ENCODE measurements at regions not wholly inside any gene's neighbourhood (a gene's known extent, or its start where the extent isn't known, plus 50 kb on each side); places are given as distances from the start of the nearest gene placed in this dataset.
A peak's percentile ranks its signal among the peaks of the same experiment; 100 is the strongest.
"Not testable (repeated sequence)": the region's sequence is repeated elsewhere in the genome, so short reads cannot be mapped to it uniquely, and the experiment has no call there.

DNA sequence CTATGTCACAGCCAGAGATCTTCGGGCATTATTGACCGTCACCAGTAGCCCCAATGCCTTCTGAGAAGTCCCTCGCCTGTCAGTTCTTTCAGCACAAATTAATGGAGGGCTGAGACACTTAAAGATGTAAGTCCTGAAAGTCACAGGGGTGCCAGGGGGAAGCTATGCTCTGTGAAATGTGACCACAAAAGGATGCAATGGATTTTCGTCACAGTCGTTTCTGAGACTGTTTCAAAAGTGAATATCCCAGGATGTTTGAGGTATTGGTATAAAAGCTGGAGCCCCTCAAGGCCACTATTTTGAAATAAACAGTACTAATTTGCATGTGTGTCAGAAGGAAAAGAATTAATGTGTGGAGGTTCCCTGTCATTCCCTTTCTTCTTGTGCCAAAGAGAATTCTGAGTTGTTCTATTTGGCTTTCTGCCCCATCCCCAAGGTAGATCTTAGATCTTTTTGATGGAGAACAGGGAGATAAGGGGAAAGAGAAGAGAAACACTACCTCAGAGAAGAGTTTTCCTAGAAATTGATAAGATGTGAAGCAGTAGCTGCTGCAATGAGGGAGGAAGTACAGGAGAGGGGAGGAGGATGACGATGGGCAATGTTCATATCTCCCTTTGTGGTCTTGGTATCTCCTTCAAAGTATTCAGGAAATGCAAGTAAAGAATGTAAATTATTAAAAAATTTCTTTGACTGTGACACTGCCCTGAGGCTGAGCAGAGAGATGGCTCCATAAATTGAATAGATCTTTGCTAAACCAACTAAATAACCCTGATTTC, 101.8 kb upstream of the NAP1L1 start:
- intact Hi-C loops (cut with DNase I), result no loop called here
- no peak for ATAC-seq (ENCODE audit: low FRiP score)
- WGBS, 2 donors, result 69 to 81% methylated on average over 6 of the region's 6 CpGs

GRCh38 chr12:76183459-76184186, 99.1 kb upstream of the NAP1L1 start:
- Histone ChIP-seq H3K27me3 (ENCODE audit: control insufficient read depth in 1 of 2, insufficient read depth in 2 of 2, low read length in 1 of 2) (no peaks in the 10 kb centered on the region), H3K4me1 (ENCODE audit: control insufficient read depth in 1 of 2, insufficient read depth in 2 of 2, low read length in 2 of 2) (no peaks in the 10 kb centered on the region), H3K36me3 (ENCODE audit: control insufficient read depth in 1 of 2, insufficient read depth in 2 of 2, low read length in 1 of 2) (no peaks in the 10 kb centered on the region), H3K27ac (ENCODE audit: low read depth in 1 of 2, low read length in 2 of 2) (no peak overlapping the region), H3K4me3 (ENCODE audit: low read length in 2 of 2) (no peak overlapping the region), H3K9me3 (ENCODE audit: control insufficient read depth, low read length) (peaks cover 2% of the 10 kb centered on the region)
- DNase-seq, result peak in 1 of 2 donors; percentile 55
- peak; percentile 38 for ATAC-seq (ENCODE audit: low FRiP score)
- intact Hi-C loops (cut with DNase I), result no loop called here
- WGBS, 2 donors, result 17 to 19% methylated on average over 4 of the region's 4 CpGs

More for the DNA sequence above, 101.8 kb upstream of the NAP1L1 start:
- DNase-seq, result no peak
- Histone ChIP-seq H3K27me3 (ENCODE audit: control insufficient read depth in 1 of 2, insufficient read depth in 2 of 2, low read length in 1 of 2) (no peaks in the 10 kb centered on the region), H3K27ac (ENCODE audit: low read depth in 1 of 2, low read length in 2 of 2) (no peak overlapping the region), H3K9me3 (ENCODE audit: control insufficient read depth, low read length) (no peaks in the 10 kb centered on the region), H3K4me1 (ENCODE audit: control insufficient read depth in 1 of 2, insufficient read depth in 2 of 2, low read length in 2 of 2) (no peaks in the 10 kb centered on the region), H3K36me3 (ENCODE audit: control insufficient read depth in 1 of 2, insufficient read depth in 2 of 2, low read length in 1 of 2) (no peaks in the 10 kb centered on the region), H3K4me3 (ENCODE audit: low read length in 2 of 2) (no peak overlapping the region)

- intact Hi-C loops (cut with DNase I), result no loop called here
- Histone ChIP-seq H3K4me3 (ENCODE audit: low read length in 2 of 2) (no peak overlapping the region), H3K27me3 (ENCODE audit: control insufficient read depth in 1 of 2, insufficient read depth in 2 of 2, low read length in 1 of 2) (no peaks in the 10 kb centered on the region), H3K36me3 (ENCODE audit: control insufficient read depth in 1 of 2, insufficient read depth in 2 of 2, low read length in 1 of 2) (no peaks in the 10 kb centered on the region), H3K27ac (ENCODE audit: low read depth in 1 of 2, low read length in 2 of 2) (no peak overlapping the region), H3K9me3 (ENCODE audit: control insufficient read depth, low read length) (peaks cover 2% of the 10 kb centered on the region), H3K4me1 (ENCODE audit: control insufficient read depth in 1 of 2, insufficient read depth in 2 of 2, low read length in 2 of 2) (no peaks in the 10 kb centered on the region)
- ATAC-seq (ENCODE audit: low FRiP score) (no peak), DNase-seq (no peak)
- WGBS, 2 donors, result 86% methylated on average over 4 of the region's 4 CpGs
These were observed 96.2 kb upstream of the NAP1L1 start for GRCh38 chr12:76180401-76181277.

- ATAC-seq (ENCODE audit: low FRiP score) (no peak), DNase-seq (no peak)
- H3K27ac ChIP-seq (ENCODE audit: low read depth in 1 of 2, low read length in 2 of 2), result no peak overlapping the region
- WGBS, 2 donors, result 86 to 89% methylated on average over 3 of the region's 3 CpGs
- no peak overlapping the region for H3K4me3 ChIP-seq (ENCODE audit: low read length in 2 of 2)
- intact Hi-C loops (cut with DNase I), result no loop called here
- no peaks in the 10 kb centered on the region for H3K36me3 ChIP-seq (ENCODE audit: control insufficient read depth in 1 of 2, insufficient read depth in 2 of 2, low read length in 1 of 2)
- H3K9me3 ChIP-seq (ENCODE audit: control insufficient read depth, low read length), result peaks cover 2% of the 10 kb centered on the region
- no peaks in the 10 kb centered on the region for H3K4me1 ChIP-seq (ENCODE audit: control insufficient read depth in 1 of 2, insufficient read depth in 2 of 2, low read length in 2 of 2)
- no peaks in the 10 kb centered on the region for H3K27me3 ChIP-seq (ENCODE audit: control insufficient read depth in 1 of 2, insufficient read depth in 2 of 2, low read length in 1 of 2)
These were observed 94.0 kb upstream of the NAP1L1 start for GRCh38 chr12:76178452-76178851.

GRCh38 chr12:76177821-76178220, 93.3 kb upstream of the NAP1L1 start:
- no peak for ATAC-seq (ENCODE audit: low FRiP score)
- H3K4me1 ChIP-seq (ENCODE audit: control insufficient read depth in 1 of 2, insufficient read depth in 2 of 2, low read length in 2 of 2), result no peaks in the 10 kb centered on the region
- intact Hi-C loops (cut with DNase I), result no loop called here

GRCh38 chr12:76176940-76177339, 92.5 kb upstream of the NAP1L1 start:
- intact Hi-C loops (cut with DNase I), result no loop called here
- DNase-seq, result no peak
- Histone ChIP-seq H3K9me3 (ENCODE audit: control insufficient read depth, low read length) (peaks cover 2% of the 10 kb centered on the region), H3K4me3 (ENCODE audit: low read length in 2 of 2) (no peak overlapping the region), H3K27ac (ENCODE audit: low read depth in 1 of 2, low read length in 2 of 2) (no peak overlapping the region), H3K27me3 (ENCODE audit: control insufficient read depth in 1 of 2, insufficient read depth in 2 of 2, low read length in 1 of 2) (no peaks in the 10 kb centered on the region), H3K4me1 (ENCODE audit: control insufficient read depth in 1 of 2, insufficient read depth in 2 of 2, low read length in 2 of 2) (no peaks in the 10 kb centered on the region), H3K36me3 (ENCODE audit: control insufficient read depth in 1 of 2, insufficient read depth in 2 of 2, low read length in 1 of 2) (no peaks in the 10 kb centered on the region)
- ATAC-seq (ENCODE audit: low FRiP score), result no peak

More at GRCh38 chr12:76177821-76178220, 93.3 kb upstream of the NAP1L1 start:
- Histone ChIP-seq H3K36me3 (ENCODE audit: control insufficient read depth in 1 of 2, insufficient read depth in 2 of 2, low read length in 1 of 2) (no peaks in the 10 kb centered on the region), H3K27me3 (ENCODE audit: control insufficient read depth in 1 of 2, insufficient read depth in 2 of 2, low read length in 1 of 2) (no peaks in the 10 kb centered on the region), H3K27ac (ENCODE audit: low read depth in 1 of 2, low read length in 2 of 2) (no peak overlapping the region), H3K4me3 (ENCODE audit: low read length in 2 of 2) (no peak overlapping the region), H3K9me3 (ENCODE audit: control insufficient read depth, low read length) (peaks cover 2% of the 10 kb centered on the region)
- WGBS, 2 donors, result 73 to 76% methylated on average over 4 of the region's 4 CpGs
- DNase-seq, result no peak

GRCh38 chr12:76175946-76176345, 91.5 kb upstream of the NAP1L1 start:
- intact Hi-C loops (cut with DNase I); H3K27me3 ChIP-seq (ENCODE audit: control insufficient read depth in 1 of 2, insufficient read depth in 2 of 2, low read length in 1 of 2); ATAC-seq (ENCODE audit: low FRiP score); H3K27ac ChIP-seq (ENCODE audit: low read depth in 1 of 2, low read length in 2 of 2); H3K9me3 ChIP-seq (ENCODE audit: control insufficient read depth, low read length); H3K36me3 ChIP-seq (ENCODE audit: control insufficient read depth in 1 of 2, insufficient read depth in 2 of 2, low read length in 1 of 2); DNase-seq; H3K4me3 ChIP-seq (ENCODE audit: low read length in 2 of 2); H3K4me1 ChIP-seq (ENCODE audit: control insufficient read depth in 1 of 2, insufficient read depth in 2 of 2, low read length in 2 of 2): not testable (repeated sequence)
- WGBS, 2 donors, result 71 to 89% methylated on average over 5 of the region's 5 CpGs

DNA sequence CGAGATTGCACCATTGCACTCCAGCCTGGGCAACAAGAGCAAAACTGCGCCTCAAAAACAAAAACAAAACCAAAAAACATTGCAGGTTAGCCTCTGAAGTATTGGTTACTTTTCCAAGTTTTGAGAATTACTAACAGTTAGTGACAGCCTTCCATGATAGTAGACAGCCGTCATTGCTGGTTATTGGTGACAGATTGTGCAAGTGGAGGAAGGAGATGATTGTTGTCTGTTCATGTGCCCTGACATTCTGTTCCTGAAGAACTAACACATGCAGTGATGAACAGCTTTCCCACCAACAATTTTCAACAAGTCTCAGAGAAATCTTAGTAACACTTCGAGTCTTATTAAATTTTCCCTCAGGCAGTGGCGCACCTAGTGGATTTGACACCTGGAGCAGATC, 89.3 kb upstream of the NAP1L1 start:
- DNase-seq (no peak), ATAC-seq (ENCODE audit: low FRiP score) (no peak)
- Histone ChIP-seq H3K27me3 (ENCODE audit: control insufficient read depth in 1 of 2, insufficient read depth in 2 of 2, low read length in 1 of 2) (no peaks in the 10 kb centered on the region), H3K4me3 (ENCODE audit: low read length in 2 of 2) (no peak overlapping the region), H3K4me1 (ENCODE audit: control insufficient read depth in 1 of 2, insufficient read depth in 2 of 2, low read length in 2 of 2) (no peaks in the 10 kb centered on the region), H3K9me3 (ENCODE audit: control insufficient read depth, low read length) (no peaks in the 10 kb centered on the region), H3K36me3 (ENCODE audit: control insufficient read depth in 1 of 2, insufficient read depth in 2 of 2, low read length in 1 of 2) (no peaks in the 10 kb centered on the region), H3K27ac (ENCODE audit: low read depth in 1 of 2, low read length in 2 of 2) (no peak overlapping the region)
- 78 to 89% methylated on average over 5 of the region's 5 CpGs for WGBS, 2 donors
- intact Hi-C loops (cut with DNase I), result no loop called here

Data from aorta (tissue), 5 donors.